GM23248 (cell line): ENCODE measurements at regions not wholly inside any gene's neighbourhood (a gene's known extent, or its start where the extent isn't known, plus 50 kb on each side); places are given as distances from the start of the nearest gene placed in this dataset.
"Not testable (repeated sequence)": the region's sequence is repeated elsewhere in the genome, so short reads cannot be mapped to it uniquely, and the experiment has no call there.

ENCODE experiments used
- DNase-seq: peaks from one replicate; pipeline ENCODE4 v3.0.0-alpha.2; 2015
- H2AFZ ChIP-seq: fragments of 200-600 bp; sonication (generic); 2 replicates; pipeline ENCODE4 v1.6.1; 2016; ENCODE audit warnings: antibody characterized with exemption
- H3F3A ChIP-seq: fragments of 200-600 bp; sonication (generic); 2 replicates; pipeline ENCODE4 v1.6.1; 2016; ENCODE audit warnings: mild to moderate bottlenecking, antibody characterized with exemption, mixed run types; ENCODE audit not compliant: insufficient read depth
- H3K27ac ChIP-seq: fragments of 200-600 bp; sonication (generic); 2 replicates; pipeline ENCODE4 v1.5.1; 2016; ENCODE audit warnings: mild to moderate bottlenecking
- H3K27me3 ChIP-seq: fragments of 200-600 bp; sonication (generic); replicated peaks from 2 replicates; pipeline ENCODE4 v1.6.1; 2016; ENCODE audit warnings: mild to moderate bottlenecking; ENCODE audit not compliant: insufficient read depth
- H3K36me3 ChIP-seq: fragments of 200-600 bp; sonication (generic); 2 replicates; pipeline ENCODE4 v1.6.1; 2016; ENCODE audit warnings: low read depth, mild to moderate bottlenecking
- H3K4me1 ChIP-seq: fragments of 200-600 bp; sonication (generic); 2 replicates; pipeline ENCODE4 v1.6.1; 2016; ENCODE audit warnings: mild to moderate bottlenecking; ENCODE audit not compliant: insufficient read depth
- H3K4me2 ChIP-seq: fragments of 200-600 bp; sonication (generic); one replicate; pipeline ENCODE4 v1.6.1; 2016; ENCODE audit warnings: mild to moderate bottlenecking; ENCODE audit not compliant: unreplicated experiment
- H3K4me3 ChIP-seq: fragments of 200-600 bp; sonication (generic); 2 replicates; pipeline ENCODE4 v1.5.1; 2016; ENCODE audit warnings: mild to moderate bottlenecking
- H3K79me2 ChIP-seq: fragments of 200-600 bp; sonication (generic); 2 replicates; pipeline ENCODE4 v1.6.1; 2016; ENCODE audit warnings: mild to moderate bottlenecking; ENCODE audit not compliant: insufficient read depth
- H3K9ac ChIP-seq: fragments of 200-600 bp; sonication (generic); 2 replicates; pipeline ENCODE4 v1.6.1; 2016; ENCODE audit warnings: mild to moderate bottlenecking
- H3K9me2 ChIP-seq: fragments of 200-600 bp; sonication (generic); 2 replicates; pipeline ENCODE4 v1.6.1; 2016; ENCODE audit warnings: mixed run types, mild to moderate bottlenecking, moderate library complexity; ENCODE audit not compliant: insufficient read depth
- H3K9me3 ChIP-seq: fragments of 200-600 bp; sonication (generic); one replicate; pipeline ENCODE4 v1.6.1; 2017; ENCODE audit warnings: low read depth
- H4K20me1 ChIP-seq: fragments of 200-600 bp; sonication (generic); 2 replicates; pipeline ENCODE4 v1.6.0; 2016; ENCODE audit not compliant: insufficient read depth
- WGBS, 2 experiments: methylation state at CpG; one replicate each; pipeline ENCODE4 v1.1.6; 2015 to 2017; ENCODE audit warnings: low lambda C conversion rate in 2 of 2, low coverage in 1 of 2; ENCODE audit errors: missing lambda C conversion rate in 2 of 2; 5-methylcytosine and 5-hydroxymethylcytosine counted together
- in situ Hi-C: fragments of 300-500 bp; cut with MboI; formaldehyde crosslinking; loops from 2 replicates; pipeline ENCODE4 v1.15.0; 2020

DNA sequence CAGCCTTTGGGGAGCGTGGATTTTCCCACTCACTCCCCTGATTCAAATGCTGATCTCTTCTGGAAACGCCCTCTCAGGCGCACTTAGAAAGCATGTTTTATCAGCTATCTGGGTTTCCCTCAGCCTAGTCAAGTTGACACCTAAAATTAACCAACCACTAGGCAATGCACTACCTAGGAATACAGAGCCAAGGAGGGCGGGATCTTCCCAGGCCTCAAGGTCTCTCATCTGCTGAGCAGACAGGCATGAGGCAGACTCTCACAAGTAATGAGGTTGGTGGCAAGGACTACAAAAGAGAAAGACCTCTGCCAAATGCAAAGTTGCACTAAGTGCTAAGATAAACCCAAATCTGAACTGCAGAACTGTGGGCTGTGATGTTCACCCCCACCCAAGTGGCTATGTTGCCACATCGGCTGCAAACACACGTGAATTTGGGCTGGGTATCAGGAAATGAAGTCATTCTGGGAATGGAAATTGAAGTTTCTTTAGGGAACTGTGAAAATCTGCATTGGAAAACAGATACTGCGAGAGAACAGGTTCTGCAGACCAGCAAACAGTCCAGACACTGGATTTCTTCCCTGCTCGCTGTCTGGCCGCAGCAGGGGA is 186.6 kb downstream of the LMLN start:
- H4K20me1 ChIP-seq, H3K9me3 ChIP-seq, H3K79me2 ChIP-seq, H3F3A ChIP-seq, H3K36me3 ChIP-seq, H3K27ac ChIP-seq, H3K9me2 ChIP-seq, H3K27me3 ChIP-seq, DNase-seq, H3K4me3 ChIP-seq, H3K4me2 ChIP-seq, in situ Hi-C loops, H2AFZ ChIP-seq, H3K9ac ChIP-seq, H3K4me1 ChIP-seq: not testable (repeated sequence)
- 57 to 59% methylated on average over 8 of the region's 9 CpGs for WGBS, 2 experiments

DNA sequence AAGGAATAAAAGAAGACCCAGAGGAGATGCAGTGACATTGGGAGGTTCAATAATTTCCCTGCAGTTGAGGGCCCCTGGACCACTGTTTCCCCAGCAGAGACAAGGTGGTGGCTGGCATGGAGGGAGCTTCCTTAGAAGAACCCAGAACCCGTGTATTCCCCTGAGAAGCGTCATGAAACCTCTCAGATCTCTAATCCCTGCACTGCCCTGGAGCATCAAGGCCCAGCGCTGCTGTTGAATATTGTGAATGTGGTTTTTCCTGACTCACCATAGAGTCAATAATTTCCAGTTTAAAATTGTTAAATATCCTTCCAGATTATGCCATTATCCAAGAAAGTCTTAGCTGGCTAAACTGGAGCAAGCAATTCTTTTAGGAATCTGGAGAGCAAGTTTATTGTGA is 187.2 kb downstream of the LMLN start:
- H3K9me3 ChIP-seq, H3F3A ChIP-seq, H2AFZ ChIP-seq, H3K9ac ChIP-seq, H3K9me2 ChIP-seq, H3K4me2 ChIP-seq, H3K4me1 ChIP-seq, H3K4me3 ChIP-seq, H3K27me3 ChIP-seq, H3K27ac ChIP-seq, H3K36me3 ChIP-seq, DNase-seq, in situ Hi-C loops, H4K20me1 ChIP-seq, H3K79me2 ChIP-seq: not testable (repeated sequence)
- 92 to 100% methylated on average over 1 of the region's 3 CpGs for WGBS, 2 experiments

DNA sequence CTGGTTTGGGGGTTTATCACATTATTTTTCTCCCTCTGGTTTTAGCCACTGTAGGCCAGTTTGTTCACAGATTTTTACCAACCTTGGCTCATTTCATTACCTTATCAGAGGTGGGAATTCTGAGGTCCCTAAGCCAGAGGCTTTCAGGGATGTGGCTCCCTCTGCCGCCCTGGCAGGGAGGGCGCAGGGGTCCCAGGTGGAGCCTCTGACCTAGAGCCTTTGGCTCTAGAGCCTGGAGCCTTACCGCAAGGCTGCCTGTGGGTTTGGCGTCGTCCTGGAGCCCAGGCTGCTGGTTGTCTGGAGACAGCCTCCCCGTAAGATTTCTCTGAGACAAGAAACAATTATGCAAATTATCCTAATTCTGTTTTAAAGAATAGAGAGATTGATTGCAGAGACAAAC is 188.0 kb downstream of the LMLN start:
- WGBS, 2 experiments, result 50 to 55% methylated on average over 5 to 6 of the region's 6 CpGs
- not testable (repeated sequence) for H3K9ac ChIP-seq, H3K9me2 ChIP-seq

DNA sequence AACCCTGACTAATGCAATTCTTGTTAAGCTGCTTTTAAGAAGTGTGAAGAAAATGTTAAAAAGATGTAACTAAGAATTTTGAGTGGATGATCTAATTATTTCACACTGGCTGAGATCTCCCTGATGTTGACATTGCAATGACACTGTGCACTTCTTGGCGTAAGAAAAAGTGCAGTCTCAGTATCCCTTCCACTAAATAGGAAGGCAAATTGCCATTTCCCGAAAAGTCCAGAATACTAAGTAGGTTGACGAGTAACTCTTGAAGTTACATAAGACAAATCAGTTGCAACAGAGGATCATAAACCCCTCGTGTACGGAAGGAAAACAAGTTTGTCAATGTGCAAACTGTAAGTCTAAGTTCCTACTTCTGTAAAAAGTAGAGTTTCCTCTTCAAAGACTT is 189.9 kb downstream of the LMLN start:
- H3K4me2 ChIP-seq, H3K9ac ChIP-seq, H4K20me1 ChIP-seq, H3K4me1 ChIP-seq, H2AFZ ChIP-seq, H3K9me3 ChIP-seq, H3K27ac ChIP-seq, H3K27me3 ChIP-seq, in situ Hi-C loops, DNase-seq, H3F3A ChIP-seq, H3K79me2 ChIP-seq, H3K9me2 ChIP-seq, H3K4me3 ChIP-seq, H3K36me3 ChIP-seq: not testable (repeated sequence)
- 28 to 41% methylated on average over 5 of the region's 5 CpGs for WGBS, 2 experiments

More for the DNA sequence above, 188.0 kb downstream of the LMLN start:
- H3K27ac ChIP-seq, H3K4me2 ChIP-seq, H2AFZ ChIP-seq, DNase-seq, H3K4me1 ChIP-seq, H4K20me1 ChIP-seq, H3K36me3 ChIP-seq, H3F3A ChIP-seq, H3K4me3 ChIP-seq, H3K9me3 ChIP-seq, in situ Hi-C loops, H3K79me2 ChIP-seq, H3K27me3 ChIP-seq: not testable (repeated sequence)

DNA sequence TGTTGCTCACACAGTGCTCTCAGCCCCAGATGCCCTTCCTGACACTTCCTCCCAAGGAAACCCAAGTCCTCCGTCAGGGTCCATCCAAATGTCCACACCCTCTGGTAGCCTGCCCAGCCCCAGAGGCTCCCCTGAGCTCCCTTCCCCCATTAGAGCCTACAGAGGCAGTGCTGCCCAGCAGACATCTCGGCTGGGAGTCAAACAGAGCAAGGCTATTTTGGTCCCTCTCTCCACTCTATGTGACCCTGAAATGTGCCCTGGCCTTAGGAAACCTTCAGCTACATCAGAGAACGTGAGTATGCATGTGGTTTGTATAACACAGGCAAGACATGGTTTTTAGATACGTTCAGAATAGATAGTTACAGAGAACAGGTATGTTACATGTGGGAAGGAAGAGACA is 191.8 kb downstream of the LMLN start:
- H3K4me3 ChIP-seq, H3K36me3 ChIP-seq, H2AFZ ChIP-seq, H3K27ac ChIP-seq, H3F3A ChIP-seq, H3K9me3 ChIP-seq, H3K27me3 ChIP-seq, H3K4me1 ChIP-seq, H4K20me1 ChIP-seq, H3K9ac ChIP-seq, H3K9me2 ChIP-seq, DNase-seq, in situ Hi-C loops, H3K79me2 ChIP-seq, H3K4me2 ChIP-seq: not testable (repeated sequence)
- 13 to 26% methylated on average over 4 of the region's 4 CpGs for WGBS, 2 experiments

DNA sequence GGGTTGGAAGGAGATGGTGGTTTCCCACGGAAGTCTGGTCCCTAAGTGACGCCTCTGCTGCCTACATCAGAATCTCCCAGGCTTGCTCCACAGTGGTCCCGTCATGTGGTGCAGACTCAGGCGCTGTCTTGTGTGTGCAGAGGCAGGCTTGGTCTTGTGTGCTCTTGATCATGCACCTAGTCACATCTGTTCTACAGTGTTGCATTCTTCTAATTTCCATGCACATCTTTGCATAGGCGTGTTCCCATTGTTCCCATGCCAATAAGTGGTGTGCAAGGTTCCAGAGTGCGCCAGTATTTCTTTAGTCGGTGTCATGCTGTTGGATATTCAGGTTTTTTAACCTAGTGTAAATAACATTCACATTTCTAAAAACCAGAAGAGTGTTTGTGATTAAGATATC is 195.8 kb downstream of the LMLN start:
- in situ Hi-C loops, H4K20me1 ChIP-seq, H3F3A ChIP-seq, H3K79me2 ChIP-seq, H2AFZ ChIP-seq, H3K27me3 ChIP-seq, H3K27ac ChIP-seq, H3K4me2 ChIP-seq, H3K9me2 ChIP-seq, H3K4me3 ChIP-seq, H3K9ac ChIP-seq, H3K9me3 ChIP-seq, H3K36me3 ChIP-seq, DNase-seq, H3K4me1 ChIP-seq: not testable (repeated sequence)
- WGBS, 2 experiments, result 66% methylated on average over 4 of the region's 7 CpGs; no CpG with 5 or more reads in 1 of the 2 experiments

DNA sequence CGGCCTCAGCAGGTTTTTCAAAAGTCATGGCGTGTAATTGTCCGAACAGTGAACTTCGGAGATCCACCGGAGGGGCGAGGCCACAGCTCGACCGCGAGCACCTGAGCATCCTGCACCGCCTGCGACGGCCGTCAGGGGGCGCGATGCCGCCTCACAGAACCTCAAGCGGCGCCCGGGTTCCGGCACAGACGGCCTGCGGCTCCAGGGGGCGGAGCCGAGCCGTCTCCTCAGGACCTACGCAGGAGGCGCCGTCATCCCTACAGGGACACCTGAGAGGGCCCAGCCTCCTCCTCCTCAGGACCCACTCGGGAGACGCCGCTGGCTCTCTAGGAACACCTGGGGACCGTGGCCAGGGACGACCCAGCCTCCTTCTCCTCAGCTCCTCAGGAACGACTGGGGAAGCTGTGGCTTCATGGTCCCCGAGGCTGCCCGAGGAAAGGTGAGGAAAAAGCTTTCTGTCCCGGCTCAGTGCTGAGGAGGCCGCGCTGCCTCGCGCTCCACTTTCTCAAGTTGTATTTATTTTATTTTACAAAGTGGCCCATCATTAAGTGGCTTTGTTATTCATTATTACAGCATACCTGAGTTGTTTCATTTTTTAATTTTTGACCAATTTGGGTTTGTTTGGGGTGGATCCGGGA is 197.3 kb downstream of the LMLN start:
- 20 to 45% methylated on average over 1 to 7 of the region's 42 CpGs for WGBS, 2 experiments
- H3F3A ChIP-seq, H3K79me2 ChIP-seq, DNase-seq, H3K4me3 ChIP-seq, H3K9ac ChIP-seq, H3K9me2 ChIP-seq, H3K27me3 ChIP-seq, H3K4me1 ChIP-seq, H4K20me1 ChIP-seq, H3K27ac ChIP-seq, H3K9me3 ChIP-seq, in situ Hi-C loops, H3K36me3 ChIP-seq, H3K4me2 ChIP-seq, H2AFZ ChIP-seq: not testable (repeated sequence)

DNA sequence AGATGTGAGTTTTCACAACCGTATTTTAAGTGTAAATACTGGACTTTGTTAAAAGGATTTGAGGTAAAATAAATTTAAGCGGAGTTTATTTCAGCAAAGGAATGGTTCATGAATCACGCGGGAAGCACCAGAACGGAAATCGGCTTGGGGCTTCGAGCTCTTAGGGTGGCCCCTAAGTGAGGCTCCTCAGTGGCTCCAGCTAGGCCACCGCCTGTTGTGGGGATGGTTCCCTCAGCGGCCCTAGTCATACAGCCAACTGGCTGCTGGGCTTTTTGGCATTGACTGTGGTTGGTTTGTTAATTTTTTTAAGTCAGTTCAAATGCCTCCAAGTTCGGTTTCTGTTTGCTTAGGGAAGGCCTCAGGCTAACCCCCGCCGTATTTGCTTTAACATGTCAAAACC is 198.0 kb downstream of the LMLN start:
- H3K36me3 ChIP-seq, H3F3A ChIP-seq, H3K4me1 ChIP-seq, H3K79me2 ChIP-seq, H2AFZ ChIP-seq, H3K4me2 ChIP-seq, H3K27ac ChIP-seq, DNase-seq, H4K20me1 ChIP-seq, H3K9ac ChIP-seq, H3K9me2 ChIP-seq, H3K27me3 ChIP-seq, H3K4me3 ChIP-seq, in situ Hi-C loops, H3K9me3 ChIP-seq: not testable (repeated sequence)
- WGBS, 2 experiments, result 78% methylated on average over 9 to 10 of the region's 12 CpGs
